Fibroblast of upper back skin (primary cell): ENCODE measurements at regions not wholly inside any gene's neighbourhood (a gene's known extent, or its start where the extent isn't known, plus 50 kb on each side); places are given as distances from the start of the nearest gene placed in this dataset.

ENCODE experiments used
- DNase-seq: peaks from one replicate; pipeline ENCODE4 v3.0.0-alpha.2; 2013

GRCh38 chr2:223404616-223405015, 197.5 kb downstream of the SCG2 start:
- no peak for DNase-seq

- DNase-seq = peak; percentile 89
Observed at GRCh38 chr2:223414646-223415045, 187.5 kb downstream of the SCG2 start.

GRCh38 chr2:223415071-223415470, 187.1 kb downstream of the SCG2 start:
- no peak for DNase-seq

- peak; percentile 16 for DNase-seq
Observed at GRCh38 chr2:223416815-223417610, 185.1 kb downstream of the SCG2 start.

GRCh38 chr2:223418131-223418530, 184.0 kb downstream of the SCG2 start:
- peak; percentile 32 for DNase-seq

GRCh38 chr2:223418604-223419199, 183.5 kb downstream of the SCG2 start:
- no peak for DNase-seq

GRCh38 chr2:223420048-223420447, 182.1 kb downstream of the SCG2 start:
- DNase-seq = no peak

GRCh38 chr2:223431479-223431878, 170.7 kb downstream of the SCG2 start:
- no peak for DNase-seq

GRCh38 chr2:223433461-223433860, 168.7 kb downstream of the SCG2 start:
- no peak for DNase-seq

GRCh38 chr2:223437788-223438187, 164.4 kb downstream of the SCG2 start:
- no peak for DNase-seq

GRCh38 chr2:223439184-223439583, 163.0 kb downstream of the SCG2 start:
- no peak for DNase-seq

GRCh38 chr2:223439786-223440185, 162.4 kb downstream of the SCG2 start:
- no peak for DNase-seq

GRCh38 chr2:223442847-223443246, 159.3 kb downstream of the SCG2 start:
- peak; percentile 59 for DNase-seq

GRCh38 chr2:223450246-223450645, 151.9 kb downstream of the SCG2 start:
- no peak for DNase-seq

- no peak for DNase-seq
Observed at GRCh38 chr2:223457301-223457700, 144.9 kb downstream of the SCG2 start.

- peak; percentile 35 for DNase-seq
Observed at GRCh38 chr2:223459328-223459939, 142.7 kb downstream of the SCG2 start.

GRCh38 chr2:223460209-223460608, 142.0 kb downstream of the SCG2 start:
- no peak for DNase-seq

GRCh38 chr2:223460774-223461211, 141.4 kb downstream of the SCG2 start:
- peak; percentile 75 for DNase-seq

GRCh38 chr2:223464071-223464470, 138.1 kb downstream of the SCG2 start:
- no peak for DNase-seq

GRCh38 chr2:223465793-223466192, 136.4 kb downstream of the SCG2 start:
- DNase-seq = peak; percentile 95

- no peak for DNase-seq
Observed at GRCh38 chr2:223467196-223467595, 135.0 kb downstream of the SCG2 start.

- DNase-seq = peak; percentile 64
Observed at GRCh38 chr2:223469270-223470046, 132.7 kb downstream of the SCG2 start.

GRCh38 chr2:223470602-223471001, 131.6 kb downstream of the SCG2 start:
- no peak for DNase-seq
